DMS53 (cell line): ENCODE measurements at regions not wholly inside any gene's neighbourhood (a gene's known extent, or its start where the extent isn't known, plus 50 kb on each side); places are given as distances from the start of the nearest gene placed in this dataset.

Experiments used
- DNase-seq: peaks from one replicate; lab custom pipeline; 2025; lab: John Stamatoyannopoulos, UW

DNA sequence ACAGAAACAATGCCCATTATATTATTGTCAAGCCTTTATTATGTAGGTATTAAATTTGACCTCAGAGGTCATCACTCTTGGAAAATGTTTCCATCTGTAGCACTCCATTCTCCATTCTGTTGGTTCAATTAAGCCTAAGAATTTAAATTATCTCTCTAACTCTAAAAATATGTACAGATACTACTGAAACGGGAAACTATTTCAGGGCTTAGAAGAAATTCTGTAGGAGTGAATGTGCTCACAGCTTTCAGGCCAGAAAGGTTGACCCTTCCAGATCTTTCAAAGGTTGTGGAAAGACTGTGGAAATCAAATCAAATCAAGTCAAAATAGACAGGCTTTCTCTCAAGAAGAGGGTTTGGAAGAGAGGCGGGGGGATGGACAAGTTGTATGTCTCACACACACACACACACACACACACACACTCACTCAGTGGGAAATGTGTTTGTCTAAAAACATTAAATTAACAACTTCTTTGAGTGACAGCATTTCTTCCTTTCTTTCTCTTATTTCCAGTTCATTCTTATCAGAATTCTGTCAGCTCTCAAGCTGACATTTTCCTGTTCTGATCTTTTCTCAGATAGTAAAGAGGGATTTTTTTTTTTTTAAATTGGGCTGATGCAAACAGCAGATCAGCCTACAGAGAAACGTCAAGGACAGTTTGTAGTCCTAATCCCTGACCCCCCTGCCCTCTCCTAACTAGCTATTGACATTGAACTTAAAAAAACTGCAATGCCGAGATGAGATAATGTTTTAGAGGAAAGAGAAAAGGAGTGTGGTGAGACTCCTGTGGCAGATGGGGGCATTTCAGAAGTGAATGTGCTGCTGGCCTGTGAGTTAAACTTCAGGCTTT, 139.0 kb upstream of the ZFHX3 start:
- DNase-seq = no peak

DNA sequence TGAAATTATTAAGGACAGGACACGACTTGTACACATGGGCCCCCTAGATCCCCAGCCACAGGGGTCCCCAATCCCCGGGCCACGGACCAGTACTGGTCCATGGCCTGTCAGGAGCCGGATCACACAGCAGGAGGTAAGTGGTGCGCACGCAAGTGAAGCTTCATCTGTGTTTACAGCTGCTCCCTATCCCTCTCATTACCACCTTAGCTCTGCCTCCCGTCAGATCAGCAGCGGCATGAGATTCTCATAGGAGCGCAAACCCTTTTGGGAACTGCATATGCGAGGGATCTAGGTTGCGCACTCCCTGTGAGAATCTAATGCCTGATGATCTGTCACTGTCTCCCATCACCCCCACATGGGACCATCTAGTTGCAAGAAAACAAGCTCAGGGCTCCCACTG, 137.8 kb upstream of the ZFHX3 start:
- no peak for DNase-seq

DNA sequence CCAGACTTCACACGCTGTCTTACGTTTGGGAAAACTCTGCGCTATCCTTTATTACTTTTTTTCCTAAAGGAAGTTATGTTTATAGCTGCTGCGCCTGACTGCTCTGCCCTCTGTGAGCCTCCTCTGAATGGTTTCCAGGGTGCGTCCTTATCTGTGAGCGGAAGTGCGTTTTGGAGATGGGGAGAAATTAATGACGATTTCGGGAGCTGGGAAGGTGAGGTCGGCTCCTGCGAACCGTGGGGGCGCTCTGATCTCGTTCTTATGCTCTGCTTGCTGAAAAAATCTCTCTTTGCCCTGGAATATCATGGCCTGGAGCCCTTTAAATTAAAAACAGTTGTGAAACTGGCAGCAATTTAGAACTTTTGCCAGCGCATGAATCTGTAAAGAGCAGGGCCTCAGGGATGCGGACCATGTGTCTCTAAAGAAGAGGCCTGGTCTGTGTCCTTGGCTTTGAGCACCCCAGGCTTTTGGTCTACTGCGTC, 135.7 kb upstream of the ZFHX3 start:
- no peak for DNase-seq

DNA sequence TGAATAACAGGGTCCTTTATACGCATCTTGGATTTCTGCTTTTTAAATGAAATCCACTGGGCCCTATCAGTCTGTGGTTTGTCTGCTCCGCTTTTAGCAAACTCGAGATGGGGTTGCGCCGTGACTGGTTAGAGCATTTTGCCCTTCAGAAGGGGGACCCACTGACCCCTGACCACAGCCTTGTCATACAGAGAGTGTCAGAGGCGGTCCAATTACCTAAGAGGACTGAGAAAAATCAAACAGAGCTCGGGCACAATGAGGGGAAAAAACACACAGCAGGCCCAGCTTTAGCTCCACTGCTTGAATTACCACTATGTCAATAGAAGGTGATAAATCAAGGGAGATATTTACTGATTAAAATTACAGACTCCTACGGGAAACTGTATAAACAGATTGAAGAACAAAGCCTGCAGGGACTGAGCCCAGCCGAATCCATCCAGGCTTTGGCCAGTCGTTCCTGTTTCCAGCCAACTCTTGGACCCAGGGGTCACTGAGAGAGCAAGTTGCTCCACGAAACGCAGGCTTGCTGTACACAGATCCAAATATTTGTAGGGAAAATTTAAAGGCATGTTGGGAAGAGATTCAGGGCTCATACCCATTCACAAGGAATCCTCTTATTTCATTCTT, 131.9 kb upstream of the ZFHX3 start:
- DNase-seq = peak; percentile 17

DNA sequence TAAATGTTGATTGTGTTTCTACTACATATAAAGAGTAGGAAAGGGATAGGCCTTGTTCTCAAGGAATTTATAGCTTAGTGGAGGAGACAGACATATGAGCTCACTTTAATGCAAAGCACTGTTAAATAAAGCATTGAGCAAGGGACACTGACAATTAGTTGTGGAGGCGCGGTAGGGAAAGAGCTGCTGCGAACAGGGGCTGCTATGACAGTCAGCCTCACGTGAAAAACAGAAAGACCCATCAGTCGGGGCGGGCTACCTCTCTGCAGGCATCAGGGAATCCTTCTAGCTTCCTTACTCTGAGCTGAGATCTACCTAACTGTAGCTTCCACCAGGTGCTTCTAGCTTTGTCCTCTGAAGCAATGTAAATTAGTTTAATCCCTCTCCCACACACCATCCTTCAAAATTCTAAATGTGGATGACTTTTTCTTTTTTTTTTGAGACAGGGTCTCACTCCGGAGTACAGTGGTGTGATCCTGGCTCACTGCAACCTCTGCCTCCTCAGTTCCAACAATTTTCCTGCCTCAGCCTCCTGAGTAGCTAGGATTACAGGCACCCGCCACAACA, 129.9 kb upstream of the ZFHX3 start:
- DNase-seq = no peak

DNA sequence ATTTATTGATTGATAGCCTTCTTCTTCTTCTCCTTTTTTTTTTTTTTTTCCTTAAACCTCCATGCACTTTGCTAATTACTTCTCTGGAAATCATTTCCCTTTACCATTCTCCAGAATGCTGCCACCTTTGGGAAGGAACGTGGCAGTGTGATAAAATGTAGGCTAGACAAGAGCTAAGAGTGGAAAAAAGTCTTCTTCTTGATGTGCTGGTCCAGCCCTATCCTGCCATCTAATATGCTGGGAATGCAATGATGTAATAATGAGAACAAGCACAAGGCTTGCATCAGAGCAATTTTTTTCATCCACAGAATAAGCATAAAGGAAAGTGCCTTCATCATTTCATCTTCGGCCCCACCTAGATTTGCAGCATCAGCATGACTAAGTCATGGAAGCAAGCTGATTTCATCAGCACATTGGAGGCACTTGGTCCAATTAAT, 128.7 kb upstream of the ZFHX3 start:
- DNase-seq = peak; percentile 15

DNA sequence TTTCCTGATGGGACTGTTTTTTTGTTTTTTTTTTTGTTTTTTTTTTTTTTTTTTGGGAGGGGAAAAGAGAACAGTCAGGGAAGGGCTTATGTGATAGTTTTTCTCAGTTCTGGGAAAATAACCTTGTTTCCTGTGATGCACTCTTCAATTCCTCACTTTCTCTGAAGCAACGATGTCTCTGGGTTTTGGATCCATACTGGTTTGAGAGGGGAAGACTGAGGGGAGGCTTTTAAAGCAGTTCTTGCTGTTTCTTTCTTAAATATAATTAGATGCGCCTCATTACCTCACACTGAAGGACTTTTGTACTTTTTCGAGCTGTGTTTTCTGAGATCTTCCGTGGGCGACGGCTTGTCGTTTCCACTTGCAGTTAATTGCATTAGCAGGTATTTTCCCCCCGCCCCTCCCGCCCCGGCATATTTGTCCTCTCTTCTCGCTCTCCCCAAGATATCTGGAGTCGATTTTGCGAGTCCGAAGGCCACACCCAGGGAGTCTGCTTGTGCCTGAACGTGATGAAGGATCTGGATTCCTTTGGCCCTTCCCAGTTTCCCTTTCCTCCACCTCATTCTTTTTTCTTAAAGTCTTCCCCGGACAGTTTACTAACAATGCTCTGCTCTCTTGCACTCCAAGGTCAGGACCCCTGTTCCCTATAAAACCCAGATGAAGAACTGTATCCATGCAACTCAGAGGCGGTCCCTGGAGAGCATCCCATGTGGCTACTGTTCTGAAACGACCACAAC, 125.2 kb upstream of the ZFHX3 start:
- DNase-seq = no peak

DNA sequence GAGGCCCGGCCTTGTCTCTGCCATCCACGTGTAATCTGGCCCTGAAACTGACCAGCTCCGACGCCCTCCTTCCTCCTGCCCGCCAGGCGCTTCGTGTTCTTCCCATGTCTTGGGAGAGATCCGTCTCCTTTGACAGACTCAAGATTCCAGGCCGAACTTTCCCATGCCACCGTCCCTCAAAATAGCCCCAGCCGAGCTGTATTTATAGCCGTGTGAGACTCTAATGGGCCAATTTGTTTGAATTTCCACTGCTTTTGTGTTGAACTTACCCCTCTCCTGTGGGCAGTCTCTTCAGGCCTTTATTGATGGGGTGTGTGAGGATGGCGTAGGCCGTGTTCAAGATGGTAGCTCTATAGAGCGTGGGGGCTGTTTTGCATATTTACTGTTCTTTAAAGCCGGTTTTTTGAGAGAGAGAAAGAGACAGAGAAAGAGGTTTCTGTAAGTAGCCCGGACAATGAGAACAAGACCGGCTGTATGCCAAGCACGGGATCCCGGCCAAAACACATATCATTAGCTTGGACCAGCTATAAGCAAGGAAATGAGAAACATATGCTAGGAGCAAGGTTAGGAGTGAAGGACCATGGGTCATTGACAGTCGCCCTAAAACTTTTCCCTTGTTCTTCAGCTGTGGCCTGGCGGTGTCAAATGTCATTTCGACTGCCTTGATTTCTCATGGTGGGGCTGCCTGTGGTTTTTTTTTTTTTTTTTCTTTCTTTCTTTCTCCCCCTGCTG, 124.5 kb upstream of the ZFHX3 start:
- peak; percentile 5 for DNase-seq

DNA sequence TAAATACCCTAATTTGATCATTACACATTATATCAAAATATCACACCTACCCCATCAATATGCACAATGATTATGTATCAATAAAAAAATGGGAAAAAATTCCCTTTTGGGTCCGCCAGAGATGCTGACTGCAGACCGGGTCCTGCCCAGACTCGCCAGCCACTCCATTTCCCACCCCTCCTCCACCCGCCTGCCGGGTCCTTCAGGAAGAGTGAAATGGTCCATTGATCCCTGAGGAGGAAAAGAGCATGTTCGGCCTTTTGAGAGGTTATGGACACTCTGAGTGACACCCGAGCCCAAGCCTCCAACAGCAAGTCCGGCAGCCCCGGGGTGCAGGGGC, 123.9 kb upstream of the ZFHX3 start:
- no peak for DNase-seq

DNA sequence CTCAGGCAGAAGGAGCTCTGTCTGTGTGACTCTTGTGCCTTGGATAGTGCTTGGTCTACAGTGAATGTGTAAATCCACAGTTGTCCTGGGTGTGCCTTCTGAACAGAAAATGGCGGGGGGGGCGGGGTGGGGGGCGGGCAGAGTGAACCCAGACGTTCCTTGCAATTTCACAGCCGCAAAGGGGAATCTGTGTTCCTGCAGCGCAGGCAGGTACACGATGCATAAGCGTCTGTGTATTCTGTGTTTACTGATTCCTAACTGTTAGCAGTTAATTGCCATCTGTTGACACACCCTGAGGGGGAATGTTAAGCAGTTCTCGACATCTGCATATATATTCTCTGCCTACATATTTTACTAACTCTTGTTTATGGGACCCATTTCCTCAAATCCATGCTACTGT, 123.5 kb upstream of the ZFHX3 start:
- no peak for DNase-seq

DNA sequence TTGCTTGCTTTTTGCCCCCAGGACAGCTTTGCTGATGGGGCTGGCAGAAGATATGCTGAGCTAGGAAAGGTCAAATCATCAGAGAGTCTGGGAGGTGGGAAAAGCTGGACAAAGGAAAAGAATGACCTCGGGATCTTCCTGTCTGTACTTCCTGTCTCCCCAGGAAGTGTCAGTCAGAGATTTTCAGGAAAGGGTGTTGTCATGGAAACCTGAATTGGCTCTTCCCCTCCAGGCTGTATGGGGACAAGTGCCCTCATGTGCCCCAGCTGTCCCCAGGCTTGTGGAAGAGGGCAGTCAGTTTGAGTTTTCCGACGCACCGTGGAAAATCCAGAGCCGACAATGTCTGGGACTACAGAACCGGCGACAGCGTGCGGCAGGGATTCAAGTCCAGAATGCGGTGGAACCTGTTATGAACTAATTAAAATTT, 122.7 kb upstream of the ZFHX3 start:
- peak; percentile 37 for DNase-seq

DNA sequence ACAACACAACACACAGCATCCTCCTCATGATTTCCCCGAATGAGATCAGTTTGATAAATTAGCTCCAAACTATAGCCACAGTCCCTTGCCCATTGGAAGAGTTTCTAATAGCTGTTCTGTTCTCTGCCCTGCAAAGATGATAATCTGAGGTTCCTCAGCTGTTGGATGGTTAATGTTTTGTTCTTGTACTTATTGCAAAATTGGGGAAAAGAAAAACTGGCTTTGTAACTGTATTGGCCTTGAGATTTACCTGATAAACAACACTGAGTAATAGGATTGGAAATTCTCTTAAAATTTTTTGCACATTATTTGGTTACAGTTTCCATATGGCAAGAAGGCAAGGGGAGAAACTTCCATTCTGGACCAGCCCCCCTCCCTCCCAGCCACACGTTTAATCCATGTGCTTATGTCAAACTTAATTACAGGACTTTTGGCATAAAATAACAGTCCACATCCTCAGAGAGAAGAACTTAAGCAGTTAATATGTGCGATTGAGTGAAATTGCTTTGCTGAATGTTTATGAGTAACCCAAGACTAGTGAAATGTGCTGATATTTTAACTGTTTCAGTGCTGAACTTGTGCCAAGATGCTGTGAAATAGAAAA, 119.1 kb upstream of the ZFHX3 start:
- no peak for DNase-seq

DNA sequence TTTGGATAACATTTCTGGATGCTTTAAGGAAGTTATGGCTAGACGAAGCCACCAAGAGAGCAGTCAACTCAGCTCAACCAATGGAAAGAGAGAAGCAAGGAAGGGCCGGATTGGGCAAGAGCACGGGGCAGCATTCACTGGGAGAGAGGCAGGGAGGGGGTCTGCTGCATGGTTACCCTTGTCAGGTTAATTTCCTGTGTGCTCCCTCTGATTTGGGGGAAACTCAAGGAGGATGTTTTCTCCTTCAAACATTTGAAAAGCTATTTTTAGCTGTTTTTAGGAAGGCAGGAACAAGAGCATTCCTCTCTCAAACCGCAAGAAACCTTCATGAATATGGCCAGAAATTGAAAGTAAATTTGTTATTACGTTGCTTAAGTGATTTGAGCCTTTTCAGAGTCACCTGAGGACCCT, 118.5 kb upstream of the ZFHX3 start:
- no peak for DNase-seq

DNA sequence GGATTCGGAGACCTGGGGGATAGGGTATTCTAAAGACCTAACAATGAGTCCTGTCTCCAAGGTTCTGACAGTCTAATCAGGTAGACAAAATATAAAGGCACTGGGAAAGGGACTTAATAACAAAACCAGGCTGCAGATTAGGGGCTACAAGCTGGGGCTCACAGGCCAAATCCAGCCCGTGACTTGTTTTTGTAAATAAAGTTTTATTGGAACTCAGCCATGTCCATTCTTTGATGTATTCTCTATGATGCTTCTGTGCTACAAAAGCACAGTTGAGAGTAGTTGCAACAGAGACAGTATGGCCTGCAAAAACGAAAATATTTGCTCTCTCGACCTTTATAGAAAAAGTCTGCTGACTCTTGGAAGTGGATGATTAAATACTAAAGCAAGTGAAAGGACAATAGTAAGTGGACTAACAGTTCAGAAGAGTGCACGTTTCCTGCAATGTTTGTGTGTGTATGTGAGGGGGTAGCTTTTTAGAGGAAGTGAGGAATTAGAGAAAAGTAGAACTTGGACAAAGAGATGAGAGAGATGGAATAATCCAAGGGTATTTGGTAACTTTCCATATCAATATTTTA, 115.4 kb upstream of the ZFHX3 start:
- DNase-seq = no peak

DNA sequence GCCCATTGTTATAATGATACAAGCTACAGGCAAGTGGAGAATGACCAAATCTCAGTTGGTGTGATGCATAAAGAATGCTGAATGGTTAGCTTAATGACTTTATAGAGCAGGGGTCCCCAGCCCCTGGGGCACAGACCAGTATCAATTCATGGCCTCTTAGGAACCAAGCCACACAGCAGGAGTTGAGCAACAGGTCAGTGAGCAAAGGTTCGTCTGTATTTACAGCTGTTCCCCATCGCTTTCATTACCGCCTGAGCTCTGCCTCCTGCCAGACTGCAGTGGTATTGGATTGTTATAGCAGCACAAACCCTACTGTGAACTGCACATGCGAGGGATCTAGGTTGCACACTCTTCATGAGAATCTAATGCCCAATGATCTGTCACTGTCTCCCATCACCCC, 114.0 kb upstream of the ZFHX3 start:
- no peak for DNase-seq

DNA sequence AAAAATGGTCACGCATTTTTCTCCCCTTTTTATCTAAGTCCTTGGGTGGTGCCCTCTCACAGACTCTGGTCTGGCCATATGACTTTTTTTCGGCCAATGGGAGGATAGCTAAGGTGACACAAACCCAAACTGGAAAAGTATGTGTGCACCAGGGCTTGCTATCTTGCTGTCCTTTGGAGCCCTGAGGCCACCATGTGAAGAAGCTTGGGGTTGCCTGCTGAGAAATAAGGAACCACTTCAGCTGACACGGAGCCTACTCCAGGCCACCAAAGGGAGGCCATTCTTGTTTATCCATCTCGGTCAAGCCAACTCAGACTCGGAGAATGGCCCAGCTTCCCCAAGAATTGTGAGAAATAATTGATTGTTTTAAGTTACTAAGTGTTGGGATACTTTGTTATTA, 111.4 kb upstream of the ZFHX3 start:
- no peak for DNase-seq

DNA sequence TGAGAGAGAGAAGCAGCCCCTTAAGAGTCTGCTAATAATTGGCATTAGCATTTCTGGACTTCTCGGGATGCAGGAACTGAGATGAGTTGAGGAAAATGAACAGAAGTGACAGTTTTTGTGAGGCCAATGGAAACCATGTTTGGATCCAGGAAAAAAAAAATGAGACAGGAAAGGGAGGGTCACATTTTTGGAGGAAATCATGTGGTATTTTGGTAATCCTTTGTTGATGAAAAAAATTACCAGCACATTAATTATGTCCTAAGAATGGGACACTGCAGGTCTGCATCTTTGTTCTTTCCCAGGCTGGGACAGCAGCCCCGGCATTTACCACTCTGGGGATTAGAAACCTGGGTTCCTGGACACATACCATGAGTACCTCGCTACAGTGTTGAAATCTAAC, 109.9 kb upstream of the ZFHX3 start:
- no peak for DNase-seq

DNA sequence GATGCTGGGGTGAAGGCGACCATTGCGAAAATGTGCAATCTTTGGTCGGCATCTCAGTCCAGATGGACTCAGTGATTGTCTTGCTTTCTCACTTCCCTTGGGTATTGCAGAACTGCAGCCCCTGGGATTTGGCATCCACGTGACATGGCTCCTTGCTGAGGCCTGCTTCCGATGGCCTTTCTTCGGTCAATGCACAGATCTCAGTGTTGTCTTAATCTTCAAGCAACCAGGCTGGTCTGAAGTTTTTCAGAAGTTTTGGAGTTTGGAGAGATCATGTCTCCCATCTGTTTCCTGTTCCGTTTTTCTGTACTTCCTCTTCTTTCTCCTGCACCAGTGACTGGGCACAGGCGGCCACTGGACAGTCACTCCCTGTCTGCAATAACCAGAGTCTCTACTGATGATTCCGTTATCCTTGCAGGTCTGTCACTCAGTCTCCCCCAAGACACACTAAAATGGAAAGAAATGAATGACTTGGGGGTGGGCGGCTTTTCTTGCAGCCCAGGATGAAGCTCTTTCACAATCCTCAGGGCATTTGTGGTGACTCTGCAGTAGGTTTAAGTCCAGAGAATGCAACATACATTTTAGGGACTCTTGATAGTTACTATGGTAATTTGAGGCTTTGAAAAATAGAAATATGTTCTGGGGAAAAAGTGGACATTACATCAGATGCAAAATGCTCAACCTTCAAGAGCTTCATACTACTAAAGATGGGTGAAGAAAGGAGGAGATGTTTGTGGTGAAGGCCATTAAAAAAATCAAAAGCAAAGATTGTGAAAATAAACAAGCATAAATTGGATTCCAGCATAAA, 106.3 kb upstream of the ZFHX3 start:
- DNase-seq = no peak

DNA sequence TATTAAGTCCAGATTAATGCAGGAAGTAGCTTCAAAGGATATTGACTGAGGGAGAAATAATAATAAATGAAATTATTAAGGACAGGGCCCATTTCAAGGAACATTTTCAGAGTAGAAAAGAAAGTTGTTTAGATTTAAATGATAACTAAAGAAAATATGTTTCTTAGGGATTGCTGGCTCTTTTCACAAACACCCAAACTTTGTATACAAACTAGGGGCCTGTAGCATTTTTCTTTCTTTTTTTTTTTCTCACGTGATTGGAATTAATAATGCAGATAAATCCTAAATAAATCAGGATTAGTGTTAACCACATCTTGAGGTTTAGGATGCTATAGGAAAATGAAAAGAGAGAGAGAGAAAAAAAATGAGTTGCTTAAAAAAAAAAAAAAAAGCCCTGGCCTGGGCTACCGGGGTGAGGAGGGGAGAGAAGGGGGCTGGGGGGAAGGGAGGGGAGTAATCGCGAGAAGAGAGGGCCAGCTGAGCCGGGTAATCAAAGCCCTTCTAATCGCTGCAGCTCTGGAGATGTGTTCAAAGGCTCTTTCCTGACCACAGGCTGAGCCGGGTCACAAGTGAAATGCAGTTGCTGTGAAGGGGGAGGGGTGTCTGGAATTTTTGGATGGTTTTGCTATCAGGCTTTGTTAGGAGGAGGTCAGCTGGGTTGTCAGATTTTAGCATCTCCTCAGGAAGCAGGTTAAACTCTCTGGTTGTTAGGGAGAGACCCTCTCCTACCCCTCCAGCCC, 104.6 kb upstream of the ZFHX3 start:
- DNase-seq = no peak

DNA sequence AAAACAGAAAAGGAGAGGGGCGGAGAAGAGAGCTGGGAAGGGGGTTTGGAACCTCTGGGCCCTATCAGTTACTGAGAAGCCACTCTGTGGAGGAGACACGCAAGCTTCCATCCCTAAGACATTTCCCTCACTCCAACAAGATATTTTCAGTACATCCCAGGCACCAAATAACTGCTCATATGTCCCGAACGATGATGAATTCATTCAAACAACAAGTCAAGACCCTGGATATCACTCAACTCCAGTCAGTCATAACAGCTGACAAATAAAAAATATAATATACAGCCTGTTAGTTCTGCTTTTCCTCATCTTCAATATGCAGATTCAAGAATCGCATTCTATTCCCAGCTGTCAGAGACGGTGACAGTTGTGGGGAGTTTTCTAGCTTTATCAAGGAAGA, 104.0 kb upstream of the ZFHX3 start:
- no peak for DNase-seq
